Hepatocyte (in vitro differentiated cells): ENCODE measurements at regions not wholly inside any gene's neighbourhood (a gene's known extent, or its start where the extent isn't known, plus 50 kb on each side); places are given as distances from the start of the nearest gene placed in this dataset.

Experiments
- DNase-seq: peaks from one replicate; pipeline ENCODE4 v3.0.0-alpha.2; 2016; ENCODE audit warnings: low spot score
- H2AFZ ChIP-seq: fragments of 200-600 bp; sonication (generic); 2 replicates; pipeline ENCODE4 v1.6.0; 2016; ENCODE audit warnings: antibody characterized with exemption, mild to moderate bottlenecking
- H3K27ac ChIP-seq: fragments of 200-600 bp; sonication (generic); 2 replicates; pipeline ENCODE4 v1.5.1; 2016; ENCODE audit warnings: mild to moderate bottlenecking
- H3K27me3 ChIP-seq: fragments of 200-600 bp; sonication (generic); 2 replicates; pipeline ENCODE4 v1.6.1; 2016
- H3K36me3 ChIP-seq: fragments of 200-600 bp; sonication (generic); replicated peaks from 2 replicates; pipeline ENCODE4 v1.5.1; 2016; ENCODE audit warnings: low read depth; ENCODE audit not compliant: insufficient read depth
- H3K4me1 ChIP-seq: fragments of 200-600 bp; sonication (generic); 2 replicates; pipeline ENCODE4 v1.5.1; 2016; ENCODE audit warnings: mild to moderate bottlenecking, moderate library complexity; ENCODE audit not compliant: insufficient read depth
- H3K4me2 ChIP-seq: fragments of 200-600 bp; sonication (generic); 2 replicates; pipeline ENCODE4 v1.6.0; 2016
- H3K4me3 ChIP-seq: fragments of 200-600 bp; sonication (generic); 2 replicates; pipeline ENCODE4 v1.5.1; 2016; ENCODE audit warnings: mild to moderate bottlenecking
- H3K79me2 ChIP-seq: fragments of 200-600 bp; sonication (generic); 2 replicates; pipeline ENCODE4 v1.6.0; 2017; ENCODE audit warnings: mild to moderate bottlenecking
- H3K9me2 ChIP-seq: fragments of 200-600 bp; sonication (generic); replicated peaks from 2 replicates; pipeline ENCODE4 v1.6.0; 2017; ENCODE audit warnings: mild to moderate bottlenecking; ENCODE audit not compliant: insufficient read depth
- H3K9me3 ChIP-seq: fragments of 200-600 bp; sonication (generic); 2 replicates; pipeline ENCODE4 v1.5.1; 2016; ENCODE audit warnings: low read depth, mild to moderate bottlenecking
- H4K20me1 ChIP-seq: fragments of 200-600 bp; sonication (generic); 2 replicates; pipeline ENCODE4 v1.6.0; 2016; ENCODE audit warnings: mild to moderate bottlenecking; ENCODE audit not compliant: insufficient read depth, poor library complexity, severe bottlenecking
- EZH2 ChIP-seq: fragments of 200-600 bp; sonication (generic); IDR thresholded peaks from 2 replicates; pipeline ENCODE4 v1.6.1; 2016; ENCODE audit warnings: antibody characterized with exemption, mild to moderate bottlenecking, borderline replicate concordance
- EZH2phosphoT487 ChIP-seq: fragments of 200-600 bp; sonication (generic); IDR thresholded peaks from one replicate; pipeline ENCODE4 v1.6.1; 2018; ENCODE audit warnings: antibody characterized with exemption, mild to moderate bottlenecking, low read depth, moderate library complexity; ENCODE audit not compliant: unreplicated experiment, severe bottlenecking
- WGBS: methylation state at CpG from one replicate; pipeline ENCODE4 v1.1.6; 2016; ENCODE audit warnings: low lambda C conversion rate; ENCODE audit errors: missing lambda C conversion rate; 5-methylcytosine and 5-hydroxymethylcytosine counted together
- TF ChIP-seq, protein P1 (sequence below): fragments of 200-600 bp; sonication (generic); IDR thresholded peaks from 2 replicates; pipeline ENCODE4 v1.5.1; 2016; ENCODE audit warnings: antibody characterized with exemption, mild to moderate bottlenecking; ENCODE audit not compliant: poor library complexity

DNA sequence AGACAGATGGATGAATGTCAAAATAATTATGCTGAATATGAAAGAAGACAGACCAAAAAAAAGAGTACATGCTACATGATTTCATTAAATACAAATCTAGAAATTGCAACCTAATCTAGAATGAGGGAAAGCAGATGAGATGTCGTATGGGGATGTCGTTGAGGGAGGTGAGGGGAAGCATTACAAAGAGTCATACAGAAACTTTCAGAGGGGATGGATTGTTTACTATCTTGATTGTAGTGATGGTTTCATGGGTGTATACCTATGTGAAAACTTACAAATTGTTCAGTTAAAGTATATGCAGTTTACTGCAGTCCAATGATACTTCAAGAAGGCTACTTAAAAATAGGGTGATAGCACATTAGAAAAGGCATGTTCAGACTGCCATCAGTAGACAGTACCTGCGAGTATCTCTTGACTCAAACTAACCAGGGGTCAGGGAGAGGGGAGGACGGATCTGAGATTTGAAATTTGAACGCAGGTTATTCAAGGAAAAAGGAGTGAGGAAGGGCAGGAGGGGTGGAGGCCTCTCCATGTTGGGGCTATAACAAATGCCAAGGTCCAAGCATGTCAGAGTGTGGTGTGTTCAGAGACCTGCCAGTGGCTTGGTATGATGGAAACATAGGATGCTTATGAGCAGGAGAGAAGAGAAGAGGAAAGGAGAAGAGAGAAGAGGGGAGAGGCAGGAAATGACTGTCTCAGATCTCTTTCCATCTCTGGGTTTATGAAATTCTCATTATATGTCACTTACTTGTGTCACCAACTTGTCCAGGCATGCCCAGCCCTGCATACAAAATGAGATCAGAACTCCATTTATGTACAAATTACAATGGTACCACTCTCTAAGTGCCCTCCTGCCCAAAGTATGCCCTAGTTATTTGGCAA is 257.3 kb upstream of the CXCR4 start:
- Histone ChIP-seq H2AFZ (no peak overlapping the region), H3K79me2 (no peaks in the 10 kb centered on the region), H3K9me2 (no peaks in the 10 kb centered on the region), H3K4me3 (no peak overlapping the region), H4K20me1 (no peaks in the 10 kb centered on the region), H3K36me3 (no peaks in the 10 kb centered on the region), H3K4me2 (no peak overlapping the region), H3K4me1 (no peaks in the 10 kb centered on the region), H3K27ac (no peak overlapping the region), H3K27me3 (no peaks in the 10 kb centered on the region), H3K9me3 (no peaks in the 10 kb centered on the region)
- DNase-seq: no peak
- no peak for TF ChIP-seq EZH2
- no peak for TF ChIP-seq EZH2phosphoT487
- TF ChIP-seq, protein P1, sequence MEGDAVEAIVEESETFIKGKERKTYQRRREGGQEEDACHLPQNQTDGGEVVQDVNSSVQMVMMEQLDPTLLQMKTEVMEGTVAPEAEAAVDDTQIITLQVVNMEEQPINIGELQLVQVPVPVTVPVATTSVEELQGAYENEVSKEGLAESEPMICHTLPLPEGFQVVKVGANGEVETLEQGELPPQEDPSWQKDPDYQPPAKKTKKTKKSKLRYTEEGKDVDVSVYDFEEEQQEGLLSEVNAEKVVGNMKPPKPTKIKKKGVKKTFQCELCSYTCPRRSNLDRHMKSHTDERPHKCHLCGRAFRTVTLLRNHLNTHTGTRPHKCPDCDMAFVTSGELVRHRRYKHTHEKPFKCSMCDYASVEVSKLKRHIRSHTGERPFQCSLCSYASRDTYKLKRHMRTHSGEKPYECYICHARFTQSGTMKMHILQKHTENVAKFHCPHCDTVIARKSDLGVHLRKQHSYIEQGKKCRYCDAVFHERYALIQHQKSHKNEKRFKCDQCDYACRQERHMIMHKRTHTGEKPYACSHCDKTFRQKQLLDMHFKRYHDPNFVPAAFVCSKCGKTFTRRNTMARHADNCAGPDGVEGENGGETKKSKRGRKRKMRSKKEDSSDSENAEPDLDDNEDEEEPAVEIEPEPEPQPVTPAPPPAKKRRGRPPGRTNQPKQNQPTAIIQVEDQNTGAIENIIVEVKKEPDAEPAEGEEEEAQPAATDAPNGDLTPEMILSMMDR: no peak
- WGBS: 94% methylated on average over 5 of the region's 5 CpGs

DNA sequence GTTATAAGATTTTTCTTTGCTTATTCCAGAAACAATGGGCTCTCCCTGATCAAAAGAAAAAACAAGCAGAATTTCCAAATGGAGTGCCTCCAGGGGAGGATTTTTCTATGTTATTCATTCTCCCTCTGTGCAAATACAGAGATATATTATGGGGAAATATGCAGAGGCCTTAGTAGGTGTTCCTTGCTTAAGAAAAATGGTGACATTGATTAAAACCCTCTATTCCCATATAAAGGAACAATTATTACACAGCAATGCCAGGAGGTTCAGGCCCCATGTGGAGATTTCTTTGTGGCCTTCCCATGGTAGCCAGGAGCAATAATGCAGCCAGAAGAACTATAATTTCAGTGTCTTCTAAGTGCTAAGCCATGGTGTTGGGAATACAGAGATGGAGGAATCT is 255.9 kb upstream of the CXCR4 start:
- Histone ChIP-seq H4K20me1 (no peaks in the 10 kb centered on the region), H3K4me2 (no peak overlapping the region), H3K27me3 (no peaks in the 10 kb centered on the region), H3K79me2 (no peaks in the 10 kb centered on the region), H2AFZ (no peak overlapping the region), H3K36me3 (no peaks in the 10 kb centered on the region), H3K4me1 (no peaks in the 10 kb centered on the region), H3K9me2 (no peaks in the 10 kb centered on the region), H3K9me3 (no peaks in the 10 kb centered on the region), H3K4me3 (no peak overlapping the region), H3K27ac (no peak overlapping the region)
- DNase-seq: no peak
- TF ChIP-seq, protein P1: no peak
- TF ChIP-seq EZH2: no peak

DNA sequence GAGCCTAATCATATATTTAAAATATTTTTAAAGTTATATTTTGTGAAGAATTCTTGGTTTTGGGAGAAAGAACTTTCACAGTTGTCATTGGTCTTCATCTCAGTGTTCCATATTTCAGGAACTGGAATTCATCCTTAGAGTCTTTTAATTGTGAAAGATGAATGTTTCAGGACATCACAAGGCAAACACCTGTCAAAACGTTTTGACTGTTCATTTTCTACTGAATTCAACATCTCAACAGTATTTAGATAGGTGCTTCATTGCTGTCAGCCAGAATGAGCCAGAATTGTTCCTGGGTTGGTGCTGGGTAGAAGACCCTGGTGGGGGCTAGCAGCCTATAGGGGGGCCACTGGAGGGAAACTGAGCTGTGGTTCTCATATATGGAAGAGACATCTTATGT is 255.1 kb upstream of the CXCR4 start:
- TF ChIP-seq, protein P1: no peak
- TF ChIP-seq EZH2 (no peak), EZH2phosphoT487 (no peak)
- no peak for DNase-seq
- Histone ChIP-seq H3K27me3 (no peaks in the 10 kb centered on the region), H3K9me2 (no peaks in the 10 kb centered on the region), H2AFZ (no peak overlapping the region), H3K79me2 (no peaks in the 10 kb centered on the region), H3K4me3 (no peak overlapping the region), H3K4me1 (no peaks in the 10 kb centered on the region), H4K20me1 (no peaks in the 10 kb centered on the region), H3K27ac (no peak overlapping the region), H3K9me3 (no peaks in the 10 kb centered on the region), H3K36me3 (no peaks in the 10 kb centered on the region), H3K4me2 (no peak overlapping the region)
- WGBS: 62% methylated on average over 1 of the region's 1 CpG
